GM21381 (cell line): ENCODE measurements at regions not wholly inside any gene's neighbourhood (a gene's known extent, or its start where the extent isn't known, plus 50 kb on each side); places are given as distances from the start of the nearest gene placed in this dataset.
"Not testable (repeated sequence)": the region's sequence is repeated elsewhere in the genome, so short reads cannot be mapped to it uniquely, and the experiment has no call there.

Experiments
- ATAC-seq: cut with Tn5 transposase; IDR thresholded peaks from one replicate; pipeline ENCODE4 v1.9.1; 2021; ENCODE audit warnings: mild to moderate bottlenecking, moderate library complexity; ENCODE audit not compliant: unreplicated experiment

DNA sequence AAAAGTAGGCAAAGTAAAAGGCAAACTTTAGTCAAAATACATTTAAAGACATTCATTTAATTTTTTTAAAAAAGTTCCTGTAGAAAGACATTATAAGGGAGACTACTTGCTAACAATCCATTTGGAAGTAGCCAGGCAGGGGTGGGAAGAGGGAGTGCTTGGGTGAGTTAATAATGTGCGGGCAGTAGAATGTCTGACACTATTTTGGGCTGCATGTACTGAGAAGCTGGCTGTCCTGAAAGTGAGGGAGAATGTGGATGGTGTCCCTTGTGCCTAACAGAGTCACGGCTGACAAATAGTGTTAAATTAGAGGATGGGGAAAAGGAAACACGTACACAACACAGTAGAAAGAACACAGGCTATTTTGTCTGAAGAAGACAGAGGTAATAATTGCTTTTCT is 142.5 kb downstream of the LCA5 start:
- no peak for ATAC-seq

DNA sequence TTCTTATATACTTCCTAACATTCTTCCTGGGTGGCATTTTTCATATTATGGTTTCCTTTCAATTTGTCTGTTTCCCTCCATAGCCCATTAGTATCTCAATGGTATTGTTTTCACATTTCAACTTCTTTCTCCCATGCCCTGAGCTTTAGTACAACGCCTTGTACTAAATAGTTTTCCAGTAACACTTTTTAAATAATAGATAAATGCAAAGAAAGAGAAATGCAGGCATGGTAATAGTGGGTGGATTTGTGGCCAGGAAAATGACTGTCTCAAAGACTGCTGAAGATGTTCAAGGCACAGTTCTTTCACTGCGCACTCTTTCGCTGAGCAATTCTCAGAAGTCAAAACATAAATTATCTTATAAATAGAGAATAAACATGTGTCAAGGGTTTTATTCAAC is 145.1 kb downstream of the LCA5 start:
- no peak for ATAC-seq

DNA sequence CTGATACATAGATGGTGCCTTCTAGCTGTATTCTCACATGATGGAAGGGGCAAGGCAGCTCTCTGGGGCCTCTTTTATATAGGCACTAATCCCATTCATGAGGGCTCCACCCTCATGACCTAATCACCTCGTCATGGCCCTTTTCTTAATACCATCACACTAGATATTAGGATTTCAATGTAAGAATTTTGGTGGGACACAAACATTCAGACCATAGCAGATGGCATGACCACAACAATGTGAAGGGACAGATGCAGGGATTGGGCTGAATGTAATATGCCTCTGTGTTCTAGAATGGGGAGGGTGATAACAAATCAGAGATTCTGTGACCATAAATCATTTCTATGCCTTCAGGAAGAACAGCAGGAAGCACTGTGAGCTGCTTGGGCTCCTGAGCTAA is 145.8 kb downstream of the LCA5 start:
- no peak for ATAC-seq

DNA sequence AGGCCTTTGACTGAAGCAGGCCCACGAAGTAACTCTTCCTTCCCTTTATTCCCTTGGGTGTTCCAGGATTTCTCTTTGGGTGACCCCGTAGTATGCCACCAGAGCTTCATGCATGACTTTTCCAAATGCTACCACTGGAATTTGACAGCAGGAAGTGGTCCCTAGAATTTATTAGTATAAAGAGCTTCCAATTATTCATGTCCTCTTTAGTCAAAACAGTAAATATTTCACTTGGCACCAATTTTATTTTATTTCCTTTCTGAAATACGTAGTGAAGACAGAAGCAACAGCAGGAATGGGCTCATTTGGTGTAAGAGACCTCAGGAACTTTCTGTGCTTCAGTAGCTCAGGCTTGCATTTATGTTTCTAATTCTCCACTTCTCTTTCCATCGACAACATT is 151.3 kb downstream of the LCA5 start:
- ATAC-seq = no peak

DNA sequence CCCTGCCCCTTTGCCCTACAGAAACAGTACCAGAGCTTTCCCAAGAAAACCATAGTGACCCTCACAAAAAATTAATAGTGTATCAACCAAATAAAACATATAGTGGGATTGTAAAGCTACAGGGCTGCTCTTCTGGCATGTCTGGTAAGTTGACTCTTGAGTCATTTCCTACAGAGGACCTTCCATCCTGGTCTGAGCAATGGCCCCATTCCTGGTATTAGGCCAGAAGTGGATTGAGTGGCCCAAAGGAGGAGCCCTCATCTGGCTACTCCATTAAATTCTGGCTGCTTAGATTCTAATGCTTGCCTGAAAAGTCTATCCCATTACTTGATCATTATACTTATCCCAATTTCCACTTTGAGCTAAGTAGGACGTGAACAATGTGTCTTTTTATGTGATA is 150.9 kb upstream of the HMGN3 start:
- ATAC-seq = no peak

DNA sequence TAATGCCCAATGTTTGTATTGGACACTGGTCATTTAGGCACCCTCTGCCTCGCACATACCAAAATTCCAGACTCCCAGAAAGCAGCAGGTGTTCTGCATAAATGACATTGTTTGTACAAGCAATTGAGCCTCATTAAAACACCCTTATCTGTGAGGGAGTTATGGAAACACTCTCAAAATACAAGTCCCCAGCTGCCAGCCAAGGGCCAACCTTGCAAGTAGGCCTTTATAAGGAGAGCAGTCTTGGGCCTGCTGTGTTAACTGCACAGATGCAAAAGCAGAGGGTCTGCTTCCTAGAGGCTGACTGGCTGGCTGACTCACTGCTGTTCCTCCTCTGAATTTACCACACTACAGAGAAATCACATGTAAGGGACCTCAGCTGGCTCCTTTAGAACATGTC is 150.4 kb upstream of the HMGN3 start:
- no peak for ATAC-seq

DNA sequence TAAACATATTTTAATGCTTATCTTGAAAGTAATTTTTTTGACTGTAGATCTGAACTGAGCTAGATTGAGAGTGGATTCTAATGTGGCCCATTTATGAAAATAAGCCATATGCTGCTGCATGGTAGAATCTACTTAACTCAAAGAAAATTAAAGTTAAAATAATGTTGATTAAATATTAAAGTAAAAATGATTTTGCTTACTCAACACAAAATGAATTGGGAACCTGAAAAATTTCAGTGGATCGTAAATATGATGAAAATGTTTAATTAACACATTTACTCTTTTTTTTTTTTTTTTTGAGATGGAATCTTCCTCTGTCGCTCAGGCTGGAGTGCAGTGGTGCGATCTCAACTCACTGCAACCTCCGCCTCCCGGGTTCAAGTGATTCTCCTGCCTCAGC is 144.5 kb upstream of the HMGN3 start:
- ATAC-seq = no peak

DNA sequence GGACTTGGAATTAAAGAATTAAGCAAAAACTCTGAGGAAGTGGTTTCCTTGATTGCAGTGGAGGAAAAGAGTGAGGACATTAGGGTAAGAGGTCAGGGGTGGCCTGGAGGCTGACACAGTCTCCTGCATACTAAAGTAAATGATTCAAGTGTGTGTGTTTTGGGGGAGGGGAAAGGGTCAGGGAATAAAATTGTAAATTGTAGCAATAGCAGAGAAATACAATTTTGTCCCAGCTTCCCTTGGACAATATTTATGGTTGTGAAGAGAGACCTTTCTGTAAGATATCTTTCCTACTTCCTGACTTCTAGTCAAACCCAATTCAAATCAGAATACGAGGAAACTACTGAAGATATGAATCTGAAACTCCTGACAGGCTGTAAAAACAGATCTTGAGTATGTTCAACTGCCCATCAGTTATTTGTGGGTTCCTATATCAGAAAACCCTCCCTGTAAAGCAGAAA is 143.4 kb upstream of the HMGN3 start:
- ATAC-seq = no peak

DNA sequence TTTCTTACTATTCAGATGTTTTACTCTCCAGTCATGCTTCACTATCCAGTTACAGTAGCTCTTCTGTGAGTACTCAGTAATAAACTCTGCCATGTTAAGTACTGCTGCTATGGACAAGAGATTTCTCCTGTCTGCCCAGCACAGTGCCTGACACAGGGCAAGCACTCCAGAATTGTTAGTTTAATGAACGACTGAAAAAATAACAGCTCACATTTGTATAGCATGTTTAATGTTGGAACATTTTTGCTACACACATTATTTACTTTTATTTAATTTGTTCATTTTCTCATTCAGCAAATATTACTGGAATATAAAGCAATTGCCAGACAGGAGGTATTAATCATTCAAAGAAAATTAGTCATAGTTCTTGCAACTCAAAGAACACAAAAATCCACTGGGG is 142.6 kb upstream of the HMGN3 start:
- no peak for ATAC-seq

DNA sequence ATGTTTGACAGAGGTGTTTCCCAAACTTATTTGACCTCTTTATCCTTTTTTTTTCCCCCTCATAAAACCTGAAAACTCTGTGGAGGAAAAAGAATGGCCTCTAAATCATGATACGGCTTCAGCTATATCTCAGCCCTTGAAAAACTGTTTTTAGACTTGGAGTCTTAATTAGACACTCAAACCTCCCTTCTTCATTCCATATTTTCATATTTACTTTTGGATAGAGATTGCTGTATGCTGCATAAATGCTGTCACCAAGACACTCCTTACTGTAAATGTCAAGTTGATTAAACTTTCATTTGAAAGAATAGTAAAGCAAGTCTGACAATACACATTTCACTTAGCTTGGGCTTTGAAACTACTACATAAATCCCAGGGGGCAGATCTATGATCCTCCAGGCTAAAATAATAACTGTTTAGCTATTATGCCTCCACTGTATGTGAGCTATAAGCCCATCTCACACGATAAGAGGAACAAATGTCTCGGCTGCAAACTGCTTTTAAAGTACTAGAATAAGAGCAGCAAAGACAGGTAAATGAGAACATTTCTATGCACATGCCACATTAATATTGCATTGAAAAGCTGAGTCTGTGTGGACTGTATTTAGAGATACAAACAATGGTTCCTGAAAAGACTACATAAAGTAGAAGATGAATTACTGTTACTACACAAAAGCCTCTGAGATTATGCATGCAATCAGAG is 141.3 kb upstream of the HMGN3 start:
- ATAC-seq = no peak

DNA sequence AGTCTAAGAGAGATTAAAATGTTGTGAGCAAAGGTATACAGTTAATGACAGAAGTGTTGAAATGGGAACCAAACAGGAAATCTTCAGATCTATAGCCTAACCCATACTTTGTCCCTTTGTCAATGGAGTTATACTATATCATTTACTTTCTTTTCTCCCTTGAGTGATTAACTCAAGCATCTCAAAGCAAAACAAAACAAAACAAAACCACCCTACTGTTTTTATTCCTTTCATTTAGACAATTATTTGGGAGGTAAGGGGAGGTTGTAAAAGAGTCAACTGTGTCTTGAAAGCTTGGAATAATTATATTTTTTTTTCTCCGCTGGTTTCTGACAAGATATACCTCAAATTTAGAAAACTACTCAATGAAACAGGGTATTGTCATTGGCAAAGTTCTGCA is 139.8 kb upstream of the HMGN3 start:
- no peak for ATAC-seq

DNA sequence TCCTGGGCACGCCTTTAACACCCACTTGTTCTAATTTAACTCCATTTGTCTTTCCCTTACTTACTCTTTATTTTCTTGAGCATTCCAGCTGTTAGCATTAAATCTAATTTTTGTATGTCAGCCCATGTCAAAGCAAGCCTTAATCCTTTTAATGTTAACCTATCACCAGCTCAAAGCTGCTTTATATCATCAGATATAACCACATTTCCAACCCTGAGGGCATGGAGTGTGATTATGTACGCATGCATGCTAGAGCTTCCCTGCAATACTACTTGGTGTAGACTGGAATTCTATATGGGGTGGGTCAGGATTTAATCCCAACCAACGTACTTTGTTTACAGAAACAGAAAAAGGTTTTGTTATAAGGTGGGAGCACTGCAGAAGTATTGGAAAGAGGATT is 139.4 kb upstream of the HMGN3 start:
- ATAC-seq = no peak

DNA sequence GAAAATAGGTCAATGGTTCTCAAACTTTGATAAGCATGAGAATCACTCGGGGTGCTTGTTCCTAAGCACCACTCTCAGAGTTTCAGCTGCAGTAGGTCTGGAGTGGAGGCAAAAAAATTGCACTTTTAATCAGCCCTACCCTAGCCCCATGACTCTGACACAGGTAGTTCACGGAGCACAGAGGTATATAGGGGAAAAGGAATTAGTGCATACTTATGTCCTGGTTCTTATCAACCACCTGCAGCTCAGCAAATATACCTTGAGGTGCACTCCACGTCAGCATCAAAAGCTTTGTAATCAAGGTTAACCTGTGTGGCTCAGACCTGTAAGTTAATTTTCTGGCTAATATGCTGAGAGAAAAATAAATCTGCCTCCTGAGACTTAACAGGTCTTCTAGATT is 138.8 kb upstream of the HMGN3 start:
- ATAC-seq = no peak

DNA sequence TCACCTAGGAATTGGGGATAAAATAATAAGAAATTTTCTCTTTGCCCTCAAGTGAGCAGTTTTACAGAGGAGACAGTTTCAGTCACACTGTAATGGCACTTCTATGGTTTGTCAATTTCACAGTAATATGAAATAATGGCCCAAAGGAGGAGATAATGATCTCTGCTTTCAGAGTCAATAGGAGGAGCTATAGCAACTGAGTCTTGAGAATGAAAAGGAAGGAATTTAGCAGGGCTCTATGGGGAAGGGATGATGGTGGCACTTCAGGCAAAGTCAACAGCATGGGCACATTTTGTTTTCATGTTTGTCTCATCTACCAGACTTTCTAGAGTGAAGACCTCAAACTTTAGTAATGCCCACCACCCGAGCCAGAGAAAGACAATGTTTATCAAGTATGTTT is 138.3 kb upstream of the HMGN3 start:
- no peak for ATAC-seq

DNA sequence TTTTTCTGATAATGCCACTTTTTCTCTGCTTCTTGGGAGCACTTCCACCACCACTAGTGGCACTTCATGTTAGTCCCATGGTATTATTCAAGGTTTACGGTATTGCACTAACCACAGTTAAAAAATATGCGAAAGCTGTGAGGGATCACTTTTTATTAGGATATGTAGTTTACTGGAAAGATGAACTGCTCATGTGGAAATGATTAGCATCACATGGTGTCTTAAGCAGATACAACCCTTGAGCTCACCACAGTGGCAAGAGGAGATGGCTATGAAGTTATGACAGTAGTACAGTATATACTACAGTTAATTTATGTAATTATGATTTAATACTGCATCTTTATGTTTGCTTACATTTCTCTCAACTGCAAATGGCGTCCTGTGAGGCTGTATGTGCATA is 134.5 kb upstream of the HMGN3 start:
- no peak for ATAC-seq

DNA sequence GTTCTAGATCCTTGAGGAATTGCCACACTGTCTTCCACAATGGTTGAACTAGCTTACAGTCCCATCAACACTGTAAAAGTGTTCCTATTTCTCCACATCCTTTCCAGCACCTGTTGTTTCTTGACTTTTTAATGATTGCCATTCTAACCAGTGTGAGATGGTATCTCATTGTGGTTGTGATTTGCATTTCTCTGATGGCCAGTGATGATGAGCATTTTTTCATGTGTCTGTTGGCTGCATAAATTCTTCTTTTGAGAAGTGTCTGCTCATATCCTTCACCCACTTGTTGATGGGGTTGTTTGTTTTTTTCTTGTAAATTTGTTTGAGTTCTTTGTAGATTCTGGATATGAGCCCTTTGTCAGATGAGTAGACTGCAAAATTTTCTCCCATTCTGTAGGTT is 129.0 kb upstream of the HMGN3 start:
- ATAC-seq = not testable (repeated sequence)

DNA sequence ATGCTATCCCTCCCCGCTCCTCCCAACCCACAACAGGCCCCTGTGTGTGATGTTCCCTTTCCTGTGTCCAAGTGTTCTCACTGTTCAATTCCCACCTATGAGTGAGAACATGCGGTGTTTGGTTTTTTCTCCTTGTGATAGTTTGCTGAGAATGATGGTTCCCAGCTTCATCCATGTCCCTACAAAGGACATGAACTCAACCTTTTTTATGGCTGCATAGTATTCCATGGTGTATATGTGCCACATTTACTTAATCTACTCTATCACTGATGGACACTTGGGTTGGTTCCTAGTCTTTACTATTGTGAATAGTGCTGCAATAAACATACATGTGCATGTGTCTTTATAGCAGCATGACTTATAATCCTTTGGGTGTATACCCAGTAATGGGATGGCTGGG is 126.6 kb upstream of the HMGN3 start:
- not testable (repeated sequence) for ATAC-seq

DNA sequence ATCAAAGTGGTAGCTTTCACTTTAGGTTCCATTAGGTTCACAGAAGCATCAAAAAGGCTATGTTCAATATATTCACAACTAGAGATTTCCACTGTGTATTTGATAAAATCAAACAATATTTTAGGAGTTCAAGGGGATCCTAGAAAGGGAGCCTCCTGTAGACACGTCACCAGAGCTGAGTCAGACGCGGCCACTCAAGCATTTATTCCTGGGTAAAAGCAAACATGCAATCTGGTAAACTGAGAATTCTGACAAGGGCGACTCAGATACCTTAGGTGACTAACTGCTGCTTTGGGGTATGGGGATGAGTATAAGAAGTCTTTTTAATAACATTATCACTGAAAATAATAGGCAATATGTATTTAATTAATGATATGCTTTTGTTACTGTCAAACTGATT is 118.7 kb upstream of the HMGN3 start:
- ATAC-seq = no peak

DNA sequence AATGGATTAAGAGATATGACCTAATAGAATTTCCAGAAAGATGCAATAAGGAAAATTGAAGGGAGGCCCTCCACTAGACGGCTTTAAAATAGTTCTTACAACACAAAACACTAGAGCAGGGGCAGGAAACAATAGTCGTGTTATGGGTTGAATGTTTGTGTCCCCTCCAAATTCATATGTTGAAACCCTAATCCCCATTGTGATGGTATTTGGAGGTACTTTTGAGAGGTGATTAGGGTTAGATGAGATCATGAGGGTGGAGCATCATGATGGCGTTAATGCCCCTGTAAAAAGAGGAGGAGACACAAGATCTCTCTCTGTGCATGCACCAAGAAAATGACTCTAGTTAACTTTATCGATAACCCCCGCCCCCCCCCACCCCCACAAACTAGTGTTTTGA is 104.0 kb upstream of the HMGN3 start:
- no peak for ATAC-seq

DNA sequence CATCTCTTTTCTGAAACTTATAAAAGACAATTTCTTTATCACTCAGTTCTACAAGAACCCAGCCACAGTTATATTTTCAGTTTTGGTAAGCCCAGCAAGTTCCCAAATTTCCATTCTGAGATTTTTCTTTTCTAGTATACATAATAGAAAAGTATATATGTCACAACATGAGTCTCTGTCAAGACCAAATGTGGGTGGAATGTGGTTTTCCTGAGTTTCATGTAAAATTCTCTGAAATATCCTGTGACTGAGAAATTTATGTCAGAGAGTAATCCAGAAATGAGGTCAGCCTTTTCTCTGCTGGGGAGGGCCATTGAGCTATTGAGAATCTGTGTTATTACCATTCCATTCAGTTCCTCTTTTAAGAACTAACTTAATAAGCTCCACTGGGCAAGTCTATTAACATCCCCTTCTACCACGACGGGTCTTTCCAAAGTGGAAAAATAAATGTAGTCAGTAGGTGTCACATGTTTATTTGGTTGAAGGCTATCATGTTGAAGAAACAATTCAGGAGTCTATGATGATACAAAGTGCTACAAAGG is 100.7 kb upstream of the HMGN3 start:
- peak; percentile 85 for ATAC-seq

DNA sequence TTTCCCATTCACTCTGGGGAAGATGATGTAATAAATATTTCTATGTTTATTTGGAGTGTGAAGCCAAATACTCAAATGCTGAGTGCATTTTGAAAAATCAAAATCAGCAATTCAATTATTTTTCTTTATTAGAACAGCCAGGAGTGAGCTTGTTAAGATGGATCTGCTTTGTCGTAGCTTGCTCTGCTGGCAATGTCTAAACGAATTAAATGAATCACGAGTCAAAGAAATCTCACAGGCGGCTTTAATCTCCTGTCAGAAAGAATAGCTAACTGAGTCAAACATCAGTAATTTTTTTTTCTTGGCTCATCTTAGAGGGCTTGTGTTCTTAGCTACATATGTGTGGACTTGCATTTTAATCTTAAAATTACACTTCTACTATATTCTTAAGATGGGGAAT is 100.2 kb upstream of the HMGN3 start:
- no peak for ATAC-seq

DNA sequence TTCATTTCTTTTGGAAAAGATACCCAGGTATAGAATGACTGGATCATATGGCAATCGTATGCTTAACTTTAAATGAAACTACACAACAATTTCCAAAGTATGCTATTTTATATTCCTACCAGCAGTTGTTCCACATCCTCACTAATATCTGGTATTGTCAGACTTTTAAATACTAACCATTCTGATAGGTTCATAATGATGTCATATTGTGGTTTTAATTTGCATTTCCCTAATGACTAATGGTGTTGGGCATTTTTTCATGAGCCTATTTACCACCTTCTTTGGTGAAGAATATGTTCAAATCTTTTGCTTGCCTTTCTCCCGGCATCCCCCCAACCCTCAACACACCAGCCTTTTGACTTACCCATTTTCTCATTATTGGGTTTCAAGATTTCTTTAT is 96.2 kb upstream of the HMGN3 start:
- no peak for ATAC-seq

DNA sequence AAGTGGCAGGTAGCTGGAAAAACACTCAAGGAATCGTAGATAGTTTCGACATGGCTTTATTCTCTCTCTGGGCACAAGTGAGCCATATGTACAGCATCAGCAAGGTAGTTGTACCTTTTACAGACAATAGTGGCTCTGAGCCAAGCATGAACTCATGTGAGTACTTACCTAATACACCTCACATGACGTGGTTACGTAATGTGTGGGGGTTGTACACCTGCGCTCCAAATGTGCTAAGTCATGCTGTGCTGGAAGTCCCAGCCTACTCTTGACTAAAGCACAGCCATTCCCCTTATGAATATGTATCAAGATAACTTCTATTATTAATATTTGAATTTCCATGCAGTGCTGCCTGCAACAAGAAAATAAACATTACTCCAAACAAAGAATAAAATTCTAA is 78.8 kb upstream of the HMGN3 start:
- ATAC-seq = no peak
